Esophagus (tissue), 2 donors: ENCODE measurements at regions not wholly inside any gene's neighbourhood (a gene's known extent, or its start where the extent isn't known, plus 50 kb on each side); places are given as distances from the start of the nearest gene placed in this dataset.

Source experiments
- H3K27ac ChIP-seq, 2 donors: one replicate each; pipeline ENCODE4 v1.5.1; 2013; ENCODE audit warnings: low read depth in 2 of 2, mild to moderate bottlenecking in 2 of 2, inconsistent platforms in 1 of 2, low read length in 1 of 2, moderate library complexity in 1 of 2
- H3K27me3 ChIP-seq, 2 donors: one replicate each; pipeline ENCODE4 v1.6.1; 2013; ENCODE audit warnings: low read length in 2 of 2, control low read depth in 1 of 2, mild to moderate bottlenecking in 1 of 2; ENCODE audit not compliant: insufficient read depth in 2 of 2, control insufficient read depth in 1 of 2
- H3K36me3 ChIP-seq, 2 donors: one replicate each; pipeline ENCODE4 v1.6.1; 2013; ENCODE audit warnings: low read length in 1 of 2; ENCODE audit not compliant: control insufficient read depth in 2 of 2, insufficient read depth in 2 of 2
- H3K4me1 ChIP-seq, 2 donors: one replicate each; pipeline ENCODE4 v1.6.1; 2013; ENCODE audit warnings: low read length in 1 of 2; ENCODE audit not compliant: control insufficient read depth in 2 of 2, insufficient read depth in 2 of 2
- H3K4me3 ChIP-seq, 2 donors: one replicate each; pipeline ENCODE4 v1.5.1; 2013; ENCODE audit warnings: low read length in 2 of 2, mild to moderate bottlenecking in 2 of 2, low read depth in 1 of 2, moderate library complexity in 1 of 2
- H3K9me3 ChIP-seq, 2 donors: one replicate each; pipeline ENCODE4 v1.6.1; 2013; ENCODE audit warnings: mild to moderate bottlenecking in 2 of 2, low read depth in 1 of 2, low read length in 1 of 2, moderate library complexity in 1 of 2; ENCODE audit not compliant: control insufficient read depth in 2 of 2, insufficient read depth in 1 of 2
- WGBS, 2 donors: extraction: QIAGEN DNeasy Blood & Tissue Kit; methylation state at CpG; one replicate each; pipeline ENCODE4 v1.1.7; 2013; 5-methylcytosine and 5-hydroxymethylcytosine counted together
- donor health status: healthy with polysubstance abuse.
- donor health status: Bipolar disorder and iron deficiency.

DNA sequence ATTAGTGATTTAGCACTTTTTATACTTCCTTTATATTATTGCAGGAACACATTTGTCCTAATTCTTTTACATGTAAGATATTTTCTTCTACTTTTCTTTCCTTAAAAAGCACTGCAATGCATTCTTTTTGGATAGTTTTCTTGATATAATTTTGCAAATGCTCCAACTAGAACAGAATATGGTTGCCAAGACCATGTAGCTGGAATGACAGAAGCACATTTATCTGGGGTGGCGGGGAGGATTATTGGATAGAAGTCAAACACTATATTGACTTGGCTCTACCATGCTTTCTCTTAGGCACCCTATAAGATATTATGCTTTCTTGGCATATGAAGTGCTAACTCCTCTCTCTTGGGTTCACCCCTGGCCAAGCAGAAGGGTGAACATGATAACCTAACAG, 983.5 kb downstream of the FAT4 start:
- no peaks in the 10 kb centered on the region for H3K27me3 ChIP-seq
- no peak overlapping the region for H3K4me3 ChIP-seq
- no peaks in the 10 kb centered on the region for H3K4me1 ChIP-seq
- no peaks in the 10 kb centered on the region for H3K9me3 ChIP-seq
- H3K36me3 ChIP-seq = no peaks in the 10 kb centered on the region
- H3K27ac ChIP-seq = no peak overlapping the region
- 91 to 97% methylated on average over 1 of the region's 1 CpG for WGBS, 2 donors

DNA sequence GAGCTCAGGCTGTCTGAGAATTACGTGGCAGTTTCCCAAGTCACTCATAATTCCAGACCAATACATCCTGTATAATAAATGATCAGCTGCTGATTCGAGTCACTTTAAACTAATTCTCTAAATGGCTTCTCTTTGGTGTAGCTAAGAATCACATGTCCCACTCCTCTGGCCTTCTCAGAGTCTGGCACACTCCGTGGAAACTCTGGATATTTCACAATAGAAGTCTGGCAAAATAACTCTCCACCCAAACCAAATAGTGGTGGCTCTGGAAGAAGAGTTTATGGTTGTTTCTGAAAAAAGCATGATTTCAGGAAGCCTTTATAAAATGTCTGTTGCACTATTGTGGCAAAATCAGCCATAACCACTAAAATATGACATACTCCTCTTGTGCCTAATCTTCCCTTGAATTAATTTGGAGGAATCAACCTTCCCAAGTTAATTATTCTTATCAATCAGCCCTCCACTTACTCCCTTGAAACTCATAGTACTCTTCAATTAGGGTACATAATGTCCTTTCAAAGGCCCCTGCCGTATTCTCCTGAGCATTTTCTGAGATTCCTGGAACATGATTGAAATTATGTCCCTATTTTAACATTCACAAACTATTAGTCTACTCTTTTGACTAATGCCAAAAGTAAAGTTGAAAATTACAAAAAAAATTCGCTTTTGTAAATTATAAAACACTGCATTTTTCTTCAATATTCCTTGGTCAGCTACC, 991.6 kb downstream of the FAT4 start:
- Histone ChIP-seq H3K36me3 (no peaks in the 10 kb centered on the region), H3K9me3 (no peaks in the 10 kb centered on the region), H3K4me1 (no peaks in the 10 kb centered on the region), H3K27ac (no peak overlapping the region), H3K27me3 (no peaks in the 10 kb centered on the region), H3K4me3 (no peak overlapping the region)
- 58 to 61% methylated on average over 5 of the region's 5 CpGs for WGBS, 2 donors

DNA sequence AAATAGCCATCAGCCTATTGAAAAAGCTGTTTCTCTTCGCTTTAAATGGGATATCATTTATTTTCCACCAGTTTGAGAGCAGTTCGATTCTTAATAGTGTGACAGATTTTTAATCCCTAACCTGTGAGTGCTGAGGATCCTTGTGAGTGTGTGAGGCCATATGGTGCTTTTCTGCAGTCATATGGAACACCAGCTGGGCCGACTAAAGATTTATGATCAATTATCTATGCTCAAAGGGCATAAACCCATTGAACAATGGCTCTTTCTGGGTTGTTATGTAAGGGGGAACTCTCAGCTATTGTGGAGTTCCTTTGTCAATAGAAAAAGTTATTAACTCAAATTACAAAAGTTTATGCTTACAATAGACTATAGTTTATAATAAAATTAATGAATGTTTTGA, 1003.6 kb downstream of the FAT4 start:
- no peak overlapping the region for H3K27ac ChIP-seq
- no peaks in the 10 kb centered on the region for H3K27me3 ChIP-seq
- H3K4me1 ChIP-seq = no peaks in the 10 kb centered on the region
- H3K4me3 ChIP-seq = no peak overlapping the region
- H3K36me3 ChIP-seq = no peaks in the 10 kb centered on the region
- WGBS, 2 donors = 45 to 67% methylated on average over 3 of the region's 3 CpGs
- H3K9me3 ChIP-seq = no peaks in the 10 kb centered on the region

DNA sequence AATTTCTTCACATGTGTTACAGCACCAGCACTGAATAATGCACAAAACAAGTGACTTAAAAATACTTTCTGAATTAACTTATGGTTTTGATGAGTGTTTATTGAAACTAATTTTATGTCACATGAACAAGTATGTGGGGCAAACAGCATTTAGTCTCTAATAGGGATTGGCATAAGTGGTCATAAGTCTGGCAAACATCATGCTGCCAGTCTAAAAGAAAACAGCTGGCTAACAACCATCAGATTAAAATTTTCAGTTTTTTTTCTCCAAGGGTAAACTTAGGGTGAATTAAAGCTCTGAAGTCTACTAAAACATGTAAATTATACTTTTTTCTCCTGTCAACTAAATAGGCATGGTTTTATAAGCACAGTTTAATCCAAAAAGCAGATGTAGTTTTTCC, 1014.2 kb downstream of the FAT4 start:
- Histone ChIP-seq H3K4me1 (no peaks in the 10 kb centered on the region), H3K27me3 (no peaks in the 10 kb centered on the region), H3K27ac (no peak overlapping the region), H3K36me3 (no peaks in the 10 kb centered on the region), H3K4me3 (no peak overlapping the region), H3K9me3 (no peaks in the 10 kb centered on the region)

DNA sequence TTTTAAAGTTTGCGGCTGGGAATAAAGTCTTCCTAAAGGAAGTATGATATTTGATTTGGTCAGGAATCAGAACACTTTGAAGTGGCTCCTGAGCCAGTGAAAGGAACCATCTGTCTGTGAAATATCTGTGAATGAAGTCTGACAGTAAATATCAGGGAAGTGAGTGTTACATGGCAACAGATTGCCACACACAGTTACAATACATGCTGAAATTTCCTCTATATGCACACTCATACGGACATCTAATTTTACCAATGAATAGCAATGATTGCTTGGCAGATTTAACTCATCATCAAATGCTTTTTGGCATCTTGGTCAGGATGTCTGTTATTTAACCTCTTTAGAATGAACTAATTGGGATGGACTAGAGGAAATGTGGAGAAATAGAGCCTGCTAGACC, 1023.8 kb downstream of the FAT4 start:
- no peaks in the 10 kb centered on the region for H3K27me3 ChIP-seq
- H3K36me3 ChIP-seq = no peaks in the 10 kb centered on the region
- WGBS, 2 donors = 64 to 71% methylated on average over 2 of the region's 2 CpGs
- no peaks in the 10 kb centered on the region for H3K4me1 ChIP-seq
- H3K27ac ChIP-seq = no peak overlapping the region
- H3K4me3 ChIP-seq = no peak overlapping the region
- no peaks in the 10 kb centered on the region for H3K9me3 ChIP-seq

DNA sequence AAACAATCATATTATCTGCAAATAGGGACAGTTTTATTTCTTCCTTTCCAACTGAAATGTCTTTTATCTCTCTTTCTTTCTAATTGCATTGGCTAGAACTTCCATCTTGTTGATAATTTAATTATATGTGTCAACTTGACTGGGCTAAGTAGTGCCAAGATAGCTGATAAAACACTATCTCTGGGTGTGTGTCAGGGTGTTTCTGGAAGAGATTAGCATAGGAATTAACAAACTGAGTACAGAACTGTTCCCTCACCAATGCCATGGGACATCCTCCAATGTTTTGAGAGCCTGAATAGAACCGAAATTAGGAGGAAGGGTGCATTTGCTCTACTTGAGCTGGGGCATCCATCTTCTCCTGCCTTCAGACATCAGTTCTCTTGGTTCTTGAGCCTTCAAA, 1027.2 kb downstream of the FAT4 start:
- no peak overlapping the region for H3K4me3 ChIP-seq
- H3K27me3 ChIP-seq = no peaks in the 10 kb centered on the region
- no peak overlapping the region for H3K27ac ChIP-seq
- H3K9me3 ChIP-seq = no peaks in the 10 kb centered on the region
- H3K4me1 ChIP-seq = no peaks in the 10 kb centered on the region
- H3K36me3 ChIP-seq = no peaks in the 10 kb centered on the region
- 71 to 78% methylated on average over 1 of the region's 1 CpG for WGBS, 2 donors

DNA sequence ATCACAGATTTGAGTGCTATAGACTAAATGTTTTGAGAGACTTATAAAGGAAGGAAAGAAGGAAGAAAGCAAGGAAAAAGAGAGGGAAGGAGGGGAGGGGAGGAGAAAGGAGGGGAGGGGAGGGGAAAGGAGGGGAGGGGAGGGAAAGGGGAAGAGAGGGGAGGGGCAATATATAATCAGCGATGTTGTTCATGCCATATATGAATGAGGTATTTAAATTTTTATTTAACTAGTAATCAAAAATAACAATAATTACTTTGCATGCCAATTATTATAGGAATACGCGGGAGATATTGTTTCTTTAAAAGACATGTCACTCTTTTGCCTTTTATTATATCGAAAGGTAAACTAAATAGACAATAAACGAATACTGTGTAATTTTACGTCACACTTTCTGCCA, 1029.7 kb downstream of the FAT4 start:
- Histone ChIP-seq H3K27me3 (no peaks in the 10 kb centered on the region), H3K27ac (no peak overlapping the region), H3K36me3 (no peaks in the 10 kb centered on the region), H3K4me1 (no peaks in the 10 kb centered on the region), H3K9me3 (no peaks in the 10 kb centered on the region), H3K4me3 (no peak overlapping the region)
- 83 to 91% methylated on average over 6 of the region's 6 CpGs for WGBS, 2 donors

DNA sequence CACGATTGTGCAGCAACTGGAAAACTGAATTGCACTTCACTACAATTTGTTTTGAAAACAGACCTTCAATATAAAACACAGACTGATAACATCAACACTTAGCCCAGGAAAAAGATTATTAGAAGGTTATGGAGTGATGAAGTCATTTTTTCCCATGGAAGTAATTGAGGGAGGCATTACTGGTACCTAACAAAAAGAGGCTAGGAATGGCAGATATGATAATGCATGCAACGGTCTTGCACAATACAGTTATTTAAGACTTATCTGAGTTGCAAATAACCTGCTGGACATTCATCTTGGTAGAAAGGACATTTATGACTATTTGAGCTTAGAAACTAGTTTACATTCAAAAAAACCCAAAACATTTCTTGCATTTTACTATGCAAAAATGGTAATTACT, 1031.9 kb downstream of the FAT4 start:
- Histone ChIP-seq H3K27me3 (no peaks in the 10 kb centered on the region), H3K36me3 (no peaks in the 10 kb centered on the region), H3K9me3 (no peaks in the 10 kb centered on the region), H3K27ac (no peak overlapping the region), H3K4me1 (no peaks in the 10 kb centered on the region), H3K4me3 (no peak overlapping the region)
- 72% methylated on average over 2 of the region's 2 CpGs for WGBS, 2 donors

DNA sequence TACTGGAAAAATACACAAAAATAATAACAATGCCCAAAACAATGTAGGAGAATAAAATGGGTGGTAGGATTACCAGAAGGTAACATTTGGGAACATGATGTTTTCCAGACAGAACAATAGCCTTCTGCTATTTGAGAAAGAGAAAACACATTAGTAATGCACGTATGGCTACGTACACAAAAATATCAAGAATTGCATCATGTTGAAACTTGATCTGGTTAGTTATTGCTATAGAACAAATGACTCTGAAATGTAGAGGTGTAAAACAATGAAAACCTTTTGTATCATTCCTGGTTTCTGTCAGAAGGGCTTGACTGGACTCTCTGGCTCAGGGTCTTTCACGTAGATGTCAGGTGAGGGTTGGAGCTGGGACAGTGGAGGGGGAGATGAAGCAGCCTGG, 1040.0 kb downstream of the FAT4 start:
- H3K4me3 ChIP-seq = no peak overlapping the region
- no peaks in the 10 kb centered on the region for H3K4me1 ChIP-seq
- 65 to 71% methylated on average over 3 of the region's 3 CpGs for WGBS, 2 donors
- H3K27me3 ChIP-seq = no peaks in the 10 kb centered on the region
- no peaks in the 10 kb centered on the region for H3K36me3 ChIP-seq
- no peak overlapping the region for H3K27ac ChIP-seq
- H3K9me3 ChIP-seq = no peaks in the 10 kb centered on the region

DNA sequence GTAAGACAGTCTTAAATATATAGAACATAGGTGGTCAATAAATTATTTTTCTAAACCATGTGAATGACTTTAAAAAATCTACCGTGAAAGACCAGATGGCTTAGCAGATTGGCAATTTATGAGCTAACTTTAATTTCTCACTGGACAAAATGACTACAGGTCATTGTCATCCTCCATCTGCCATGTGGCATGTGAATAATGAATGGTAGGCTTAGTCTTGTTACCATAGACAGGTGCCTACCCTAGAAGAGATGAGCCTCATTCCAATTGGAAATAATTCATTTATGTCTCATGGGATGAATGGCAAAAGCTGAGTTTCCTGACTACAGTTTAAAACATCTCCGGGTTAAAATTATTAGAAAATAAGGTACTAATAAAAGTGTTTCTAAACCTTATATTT, 1043.3 kb downstream of the FAT4 start:
- Histone ChIP-seq H3K27ac (no peak overlapping the region), H3K27me3 (no peaks in the 10 kb centered on the region), H3K9me3 (no peaks in the 10 kb centered on the region), H3K4me3 (no peak overlapping the region), H3K4me1 (no peaks in the 10 kb centered on the region), H3K36me3 (no peaks in the 10 kb centered on the region)
- WGBS, 2 donors = 92 to 95% methylated on average over 2 of the region's 2 CpGs
